ENCODE measurements at regions not wholly inside any gene's neighbourhood (a gene's known extent, or its start where the extent isn't known, plus 50 kb on each side); places are given as distances from the start of the nearest gene placed in this dataset.

DNA sequence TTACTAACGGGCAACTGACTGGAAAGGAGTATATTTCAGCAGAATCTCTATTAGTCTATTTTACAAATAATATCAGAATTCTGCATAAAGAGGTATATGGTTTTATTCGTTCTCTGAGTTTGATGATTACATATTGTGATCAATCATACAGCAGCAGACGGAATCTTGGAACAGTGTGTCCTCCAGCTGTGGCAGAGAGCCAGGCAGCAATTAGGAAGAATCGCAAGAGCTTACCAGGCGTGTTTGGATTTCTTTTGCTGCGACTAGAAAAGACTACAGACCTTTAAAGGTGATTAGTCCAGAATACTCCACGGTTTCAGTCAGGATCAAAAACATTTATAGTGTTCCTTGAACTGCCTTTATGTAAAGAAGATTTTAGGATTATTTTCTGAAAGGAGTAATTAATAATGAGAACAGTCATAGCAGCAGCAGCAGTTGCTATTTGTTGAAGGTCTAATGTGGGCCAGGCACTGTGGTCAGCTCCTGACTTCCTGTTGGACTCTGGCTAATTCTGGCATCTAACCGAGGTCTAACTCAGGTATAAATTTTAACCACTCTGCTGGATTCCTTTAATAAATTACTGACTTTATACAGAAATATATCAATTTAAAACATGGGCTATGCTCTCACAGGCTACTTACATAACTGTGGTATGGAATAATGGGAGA is 225.3 kb upstream of the CXorf66 start:
- TF ChIP-seq ESRRA (CRISPR knock-in tag; IDR thresholded peaks at IDR 0.05; ENCODE audit: borderline replicate concordance) (no peak), CREB1 (CRISPR knock-in tag; IDR thresholded peaks at IDR 0.05) (no peak), E2F5 (CRISPR knock-in tag; IDR thresholded peaks at IDR 0.05) (no peak), IRF2 (CRISPR knock-in tag; IDR thresholded peaks at IDR 0.05; ENCODE audit: borderline replicate concordance, low read depth) (no peak), SMAD4 (CRISPR knock-in tag; IDR thresholded peaks at IDR 0.05) (no peak), JUN (CRISPR knock-in tag; IDR thresholded peaks at IDR 0.05) (no peak), SP1 (CRISPR knock-in tag; conservative IDR thresholded peaks at IDR 0.05) (no peak), ZNF281 (CRISPR knock-in tag; IDR thresholded peaks at IDR 0.05) (no peak), TCF7 (CRISPR knock-in tag; IDR thresholded peaks at IDR 0.05; ENCODE audit: low read depth) (no peak), ETV6 (CRISPR knock-in tag; IDR thresholded peaks at IDR 0.05) (no peak)
- TF ChIP-seq, protein P1, sequence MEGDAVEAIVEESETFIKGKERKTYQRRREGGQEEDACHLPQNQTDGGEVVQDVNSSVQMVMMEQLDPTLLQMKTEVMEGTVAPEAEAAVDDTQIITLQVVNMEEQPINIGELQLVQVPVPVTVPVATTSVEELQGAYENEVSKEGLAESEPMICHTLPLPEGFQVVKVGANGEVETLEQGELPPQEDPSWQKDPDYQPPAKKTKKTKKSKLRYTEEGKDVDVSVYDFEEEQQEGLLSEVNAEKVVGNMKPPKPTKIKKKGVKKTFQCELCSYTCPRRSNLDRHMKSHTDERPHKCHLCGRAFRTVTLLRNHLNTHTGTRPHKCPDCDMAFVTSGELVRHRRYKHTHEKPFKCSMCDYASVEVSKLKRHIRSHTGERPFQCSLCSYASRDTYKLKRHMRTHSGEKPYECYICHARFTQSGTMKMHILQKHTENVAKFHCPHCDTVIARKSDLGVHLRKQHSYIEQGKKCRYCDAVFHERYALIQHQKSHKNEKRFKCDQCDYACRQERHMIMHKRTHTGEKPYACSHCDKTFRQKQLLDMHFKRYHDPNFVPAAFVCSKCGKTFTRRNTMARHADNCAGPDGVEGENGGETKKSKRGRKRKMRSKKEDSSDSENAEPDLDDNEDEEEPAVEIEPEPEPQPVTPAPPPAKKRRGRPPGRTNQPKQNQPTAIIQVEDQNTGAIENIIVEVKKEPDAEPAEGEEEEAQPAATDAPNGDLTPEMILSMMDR (IDR thresholded peaks at IDR 0.05) = no peak
- TF ChIP-seq, protein P2, sequence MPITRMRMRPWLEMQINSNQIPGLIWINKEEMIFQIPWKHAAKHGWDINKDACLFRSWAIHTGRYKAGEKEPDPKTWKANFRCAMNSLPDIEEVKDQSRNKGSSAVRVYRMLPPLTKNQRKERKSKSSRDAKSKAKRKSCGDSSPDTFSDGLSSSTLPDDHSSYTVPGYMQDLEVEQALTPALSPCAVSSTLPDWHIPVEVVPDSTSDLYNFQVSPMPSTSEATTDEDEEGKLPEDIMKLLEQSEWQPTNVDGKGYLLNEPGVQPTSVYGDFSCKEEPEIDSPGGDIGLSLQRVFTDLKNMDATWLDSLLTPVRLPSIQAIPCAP (CRISPR knock-in tag; IDR thresholded peaks at IDR 0.05) = no peak
- TF ChIP-seq, protein P3, sequence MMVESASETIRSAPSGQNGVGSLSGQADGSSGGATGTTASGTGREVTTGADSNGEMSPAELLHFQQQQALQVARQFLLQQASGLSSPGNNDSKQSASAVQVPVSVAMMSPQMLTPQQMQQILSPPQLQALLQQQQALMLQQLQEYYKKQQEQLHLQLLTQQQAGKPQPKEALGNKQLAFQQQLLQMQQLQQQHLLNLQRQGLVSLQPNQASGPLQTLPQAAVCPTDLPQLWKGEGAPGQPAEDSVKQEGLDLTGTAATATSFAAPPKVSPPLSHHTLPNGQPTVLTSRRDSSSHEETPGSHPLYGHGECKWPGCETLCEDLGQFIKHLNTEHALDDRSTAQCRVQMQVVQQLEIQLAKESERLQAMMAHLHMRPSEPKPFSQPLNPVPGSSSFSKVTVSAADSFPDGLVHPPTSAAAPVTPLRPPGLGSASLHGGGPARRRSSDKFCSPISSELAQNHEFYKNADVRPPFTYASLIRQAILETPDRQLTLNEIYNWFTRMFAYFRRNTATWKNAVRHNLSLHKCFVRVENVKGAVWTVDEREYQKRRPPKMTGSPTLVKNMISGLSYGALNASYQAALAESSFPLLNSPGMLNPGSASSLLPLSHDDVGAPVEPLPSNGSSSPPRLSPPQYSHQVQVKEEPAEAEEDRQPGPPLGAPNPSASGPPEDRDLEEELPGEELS (CRISPR knock-in tag; IDR thresholded peaks at IDR 0.05) = no peak
- TF ChIP-seq, protein P4, sequence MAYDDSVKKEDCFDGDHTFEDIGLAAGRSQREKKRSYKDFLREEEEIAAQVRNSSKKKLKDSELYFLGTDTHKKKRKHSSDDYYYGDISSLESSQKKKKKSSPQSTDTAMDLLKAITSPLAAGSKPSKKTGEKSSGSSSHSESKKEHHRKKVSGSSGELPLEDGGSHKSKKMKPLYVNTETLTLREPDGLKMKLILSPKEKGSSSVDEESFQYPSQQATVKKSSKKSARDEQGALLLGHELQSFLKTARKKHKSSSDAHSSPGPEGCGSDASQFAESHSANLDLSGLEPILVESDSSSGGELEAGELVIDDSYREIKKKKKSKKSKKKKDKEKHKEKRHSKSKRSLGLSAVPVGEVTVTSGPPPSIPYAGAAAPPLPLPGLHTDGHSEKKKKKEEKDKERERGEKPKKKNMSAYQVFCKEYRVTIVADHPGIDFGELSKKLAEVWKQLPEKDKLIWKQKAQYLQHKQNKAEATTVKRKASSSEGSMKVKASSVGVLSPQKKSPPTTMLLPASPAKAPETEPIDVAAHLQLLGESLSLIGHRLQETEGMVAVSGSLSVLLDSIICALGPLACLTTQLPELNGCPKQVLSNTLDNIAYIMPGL (CRISPR knock-in tag; IDR thresholded peaks at IDR 0.05) = no peak

Measured in WTC11 (cell line).